Activated CD4-positive, alpha-beta T cell treated with anti-CD3 and anti-CD28 coated beads for 36 hours (primary cell): ENCODE measurements at regions not wholly inside any gene's neighbourhood (a gene's known extent, or its start where the extent isn't known, plus 50 kb on each side); places are given as distances from the start of the nearest gene placed in this dataset.
A peak's percentile ranks its signal among the peaks of the same experiment; 100 is the strongest.

ENCODE experiments used
- ATAC-seq: fragments of 200-7000 bp; cut with Tn5 transposase; one replicate; pipeline ENCODE4 v1.10.0; 2021; ENCODE audit warnings: mild to moderate bottlenecking, moderate library complexity
- CTCF ChIA-PET: fragments of 350-600 bp; sonication (Branson Sonifier 250); formaldehyde crosslinking; loops from one replicate; lab custom pipeline; 2021; ENCODE audit warnings: antibody characterized with exemption; lab: Charles Lee
- POLR2A ChIA-PET: fragments of 350-600 bp; sonication (Branson Sonifier 250); formaldehyde crosslinking; loops from one replicate; lab custom pipeline; 2021; ENCODE audit warnings: antibody characterized with exemption, inconsistent platforms; lab: Charles Lee
- DNase-seq: peaks from one replicate; pipeline ENCODE4 v3.0.0-alpha.2; 2020
- H3K27ac Mint-ChIP-seq: one replicate; pipeline ENCODE4 v1.8.0; 2021; ENCODE audit warnings: mixed read lengths
- H3K27me3 Mint-ChIP-seq: one replicate; pipeline ENCODE4 v1.8.0; 2021; ENCODE audit warnings: mixed read lengths
- H3K36me3 Mint-ChIP-seq: one replicate; pipeline ENCODE4 v1.8.0; 2021; ENCODE audit warnings: low read depth, mixed read lengths
- H3K4me1 Mint-ChIP-seq: one replicate; pipeline ENCODE4 v1.8.0; 2021; ENCODE audit warnings: mixed read lengths
- H3K4me3 Mint-ChIP-seq: one replicate; pipeline ENCODE4 v1.8.0; 2021; ENCODE audit warnings: mild to moderate bottlenecking, moderate library complexity, mixed read lengths
- H3K9me3 Mint-ChIP-seq: one replicate; pipeline ENCODE4 v1.8.0; 2021; ENCODE audit warnings: low read depth, mixed read lengths
- intact Hi-C, 2 experiments: fragments of 100-400 bp; cut with DNase I in 1 of 2; cut with micrococcal nuclease in 1 of 2; formaldehyde crosslinking; loops; one replicate each; pipeline versions ENCODE4 v1.14.2 to v1.15.1; 2022 to 2024; cut with DNase I, micrococcal nuclease

DNA sequence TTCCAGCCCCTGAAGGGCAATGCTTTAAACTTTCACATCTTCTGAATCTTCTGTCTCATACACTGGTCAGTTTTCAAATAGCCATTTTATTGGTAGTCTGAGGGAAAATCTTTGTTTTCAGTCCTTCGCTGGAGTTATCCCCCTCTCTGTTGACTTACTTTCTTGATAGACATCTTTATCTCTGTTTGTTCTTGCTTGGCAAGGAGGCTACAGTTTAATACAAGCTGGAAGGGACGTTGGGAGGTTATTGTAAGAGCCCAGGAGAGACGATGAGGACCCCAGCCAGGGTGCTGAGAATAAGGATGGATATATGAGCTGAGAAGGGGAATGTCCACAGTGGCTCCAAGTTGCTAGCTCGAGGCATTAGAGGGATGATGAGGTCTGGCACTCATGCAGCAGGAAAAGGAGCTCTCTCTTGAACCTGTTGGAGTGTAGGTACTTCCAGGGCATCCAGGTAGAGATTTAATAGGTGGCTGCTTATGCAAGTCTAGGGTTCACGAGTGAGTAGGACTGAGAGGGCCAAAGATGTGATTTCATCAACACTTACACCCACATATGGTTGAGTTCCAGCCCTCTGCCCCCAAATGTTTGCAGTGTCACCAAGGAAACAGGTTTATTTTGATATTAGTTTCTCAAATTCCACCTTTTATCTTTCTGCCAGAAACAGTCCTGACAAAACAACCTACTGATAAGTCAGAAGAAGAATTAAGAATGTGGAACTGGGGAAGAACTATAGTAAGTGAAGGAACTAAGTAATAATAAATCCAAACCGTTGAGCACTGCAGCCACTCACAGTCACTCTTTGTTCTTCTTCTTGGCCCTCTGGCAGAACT lies 237.3 kb upstream of the PROX1 start:
- H3K4me3 Mint-ChIP-seq = no peak overlapping the region
- H3K4me1 Mint-ChIP-seq = peaks cover 1% of the 10 kb centered on the region
- no peak overlapping the region for H3K27ac Mint-ChIP-seq
- CTCF ChIA-PET = interaction anchor here (0.6 to 1.0 kb wide), 3 partner anchors 19 to 627 kb away, joined by 3 read pairs; no protein-coding TSS in a partner anchor
- no peak for ATAC-seq
- POLR2A ChIA-PET = no interaction called here
- DNase-seq = no peak
- intact Hi-C loops = no loop called here
- no peaks in the 10 kb centered on the region for H3K9me3 Mint-ChIP-seq
- no peaks in the 10 kb centered on the region for H3K27me3 Mint-ChIP-seq
- H3K36me3 Mint-ChIP-seq = no peaks in the 10 kb centered on the region

DNA sequence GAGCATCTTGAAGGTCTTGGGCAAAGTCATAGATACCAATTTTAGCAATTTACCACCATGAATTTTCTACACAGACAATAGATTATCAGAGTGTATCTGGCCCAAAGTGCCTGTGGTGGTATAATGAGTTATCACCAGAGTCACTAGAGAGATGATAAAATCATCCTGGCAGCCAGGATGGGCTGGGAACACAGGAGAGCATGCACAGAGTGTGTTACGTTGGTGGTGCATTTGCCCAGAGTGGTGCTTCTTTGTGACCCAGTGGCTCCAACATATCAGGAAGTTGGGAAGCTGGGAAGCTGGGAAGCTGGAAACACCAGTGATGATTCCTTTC lies 236.7 kb upstream of the PROX1 start:
- Mint-ChIP-seq H3K9me3 (no peaks in the 10 kb centered on the region), H3K4me3 (no peak overlapping the region), H3K4me1 (peaks cover 1% of the 10 kb centered on the region), H3K36me3 (no peaks in the 10 kb centered on the region), H3K27me3 (no peaks in the 10 kb centered on the region), H3K27ac (no peak overlapping the region)
- POLR2A ChIA-PET = no interaction called here
- DNase-seq (no peak), ATAC-seq (no peak)
- intact Hi-C loops = no loop called here
- CTCF ChIA-PET = no interaction called here

DNA sequence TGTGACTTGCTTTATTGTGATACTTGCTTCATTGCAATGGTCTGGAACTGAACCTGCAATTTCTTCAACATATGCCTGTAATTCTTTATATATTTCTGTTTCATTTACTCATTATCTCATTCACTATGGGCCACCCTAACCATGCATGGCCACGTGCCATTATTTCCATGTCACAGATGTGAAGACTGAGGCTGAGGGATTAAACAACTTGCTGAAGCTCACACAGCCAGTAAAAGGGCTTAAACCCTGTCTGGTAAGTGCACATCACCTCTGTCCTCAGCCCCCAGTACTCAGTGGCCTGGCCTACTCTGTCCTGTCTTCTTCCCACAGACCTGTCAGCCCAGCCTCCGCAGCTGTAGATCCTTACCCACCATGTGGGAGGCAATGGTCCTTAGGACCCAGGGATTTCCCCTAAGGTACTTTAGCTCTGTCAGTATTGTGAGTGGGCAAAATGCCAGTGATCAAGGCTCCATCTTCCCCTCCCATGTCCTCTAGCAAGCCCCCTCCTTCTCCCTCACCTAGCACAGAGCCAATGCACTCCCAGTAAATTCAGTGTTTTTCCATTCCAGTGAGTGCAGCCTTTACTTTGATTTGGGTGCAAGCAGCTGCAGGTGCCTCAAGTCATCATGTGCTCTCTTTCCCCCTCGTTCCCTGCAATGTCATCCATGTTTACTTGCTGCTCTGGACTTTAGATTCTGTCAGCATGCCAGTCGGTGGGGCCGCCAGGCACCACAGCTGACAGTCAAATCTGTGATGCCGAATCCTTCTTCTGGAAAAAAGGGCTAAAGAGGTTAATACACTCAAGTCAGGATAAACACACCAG lies 228.2 kb upstream of the PROX1 start:
- no peak overlapping the region for H3K27ac Mint-ChIP-seq
- H3K4me3 Mint-ChIP-seq = no peak overlapping the region
- peaks cover 20% of the 10 kb centered on the region for H3K4me1 Mint-ChIP-seq
- ChIA-PET CTCF (no interaction called here), POLR2A (no interaction called here)
- H3K9me3 Mint-ChIP-seq = no peaks in the 10 kb centered on the region
- intact Hi-C loops = loop anchor here in 1 of 2 experiments (5.0 kb wide), 1 partner anchor 228 kb away; the partner anchor contains the start of gene PROX1
- ATAC-seq (no peak), DNase-seq (no peak)
- no peaks in the 10 kb centered on the region for H3K36me3 Mint-ChIP-seq
- no peaks in the 10 kb centered on the region for H3K27me3 Mint-ChIP-seq

DNA sequence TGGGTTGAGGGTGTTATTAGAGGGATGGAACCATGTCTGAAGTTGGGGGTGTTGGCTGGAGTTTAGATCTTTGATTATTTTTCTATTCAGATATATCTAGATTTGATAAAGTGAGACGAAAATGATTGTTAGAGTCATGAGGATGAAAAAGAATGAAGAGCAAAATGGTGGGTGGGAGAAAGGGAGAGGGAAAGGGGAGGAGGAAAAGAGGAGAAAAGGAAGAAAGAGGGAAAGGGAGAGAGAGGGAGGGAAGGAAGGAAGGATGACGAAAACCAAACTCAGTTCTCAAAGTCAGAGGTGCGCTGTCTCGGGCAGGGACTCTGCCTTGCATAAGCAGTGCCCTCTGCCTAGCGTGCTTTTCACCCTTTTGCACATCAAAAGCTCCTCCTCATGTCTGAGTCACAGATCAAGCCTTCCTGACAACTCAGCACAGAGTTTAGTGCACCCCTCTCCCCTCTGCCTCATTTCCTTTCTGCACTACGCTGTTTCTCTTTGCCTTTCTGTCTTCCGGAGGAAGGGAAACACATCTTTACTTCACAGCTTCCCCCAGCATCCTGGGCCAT lies 225.8 kb upstream of the PROX1 start:
- POLR2A ChIA-PET = no interaction called here
- Mint-ChIP-seq H3K36me3 (no peaks in the 10 kb centered on the region), H3K27ac (peak overlapping the region; percentile 58), H3K4me1 (peaks cover 20% of the 10 kb centered on the region), H3K9me3 (no peaks in the 10 kb centered on the region), H3K4me3 (peak overlapping the region; percentile 6), H3K27me3 (no peaks in the 10 kb centered on the region)
- intact Hi-C loops = loop anchor here in 1 of 2 experiments (5.0 kb wide), 1 partner anchor 225 kb away; the partner anchor contains the start of gene PROX1
- DNase-seq (peak; percentile 69), ATAC-seq (peak; percentile 100)
- CTCF ChIA-PET = no interaction called here

DNA sequence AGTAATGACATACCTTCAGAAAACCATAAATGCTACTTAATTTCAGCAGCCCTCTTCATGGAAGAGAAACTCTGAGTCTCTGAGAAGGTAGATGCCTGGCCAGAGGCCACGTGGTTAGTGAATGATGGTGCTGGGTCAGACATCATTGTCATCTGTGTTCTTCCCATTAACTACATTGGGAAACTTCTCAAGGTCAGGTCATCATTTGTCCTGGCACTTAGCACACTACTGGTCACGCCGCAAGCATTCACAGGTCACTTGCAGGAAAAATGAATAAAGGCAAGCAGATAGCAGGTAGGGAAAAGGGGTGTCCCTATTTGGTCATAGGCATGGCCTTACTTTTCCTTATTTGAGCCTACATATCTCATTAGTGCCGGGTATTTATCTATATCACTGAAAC lies 220.1 kb upstream of the PROX1 start:
- DNase-seq = no peak
- no peak for ATAC-seq
- H3K27ac Mint-ChIP-seq = no peak overlapping the region
- H3K4me3 Mint-ChIP-seq = no peak overlapping the region
- ChIA-PET POLR2A (no interaction called here), CTCF (no interaction called here)
- H3K9me3 Mint-ChIP-seq = no peaks in the 10 kb centered on the region
- intact Hi-C loops = no loop called here
- H3K4me1 Mint-ChIP-seq = no peaks in the 10 kb centered on the region
- H3K36me3 Mint-ChIP-seq = no peaks in the 10 kb centered on the region
- no peaks in the 10 kb centered on the region for H3K27me3 Mint-ChIP-seq

DNA sequence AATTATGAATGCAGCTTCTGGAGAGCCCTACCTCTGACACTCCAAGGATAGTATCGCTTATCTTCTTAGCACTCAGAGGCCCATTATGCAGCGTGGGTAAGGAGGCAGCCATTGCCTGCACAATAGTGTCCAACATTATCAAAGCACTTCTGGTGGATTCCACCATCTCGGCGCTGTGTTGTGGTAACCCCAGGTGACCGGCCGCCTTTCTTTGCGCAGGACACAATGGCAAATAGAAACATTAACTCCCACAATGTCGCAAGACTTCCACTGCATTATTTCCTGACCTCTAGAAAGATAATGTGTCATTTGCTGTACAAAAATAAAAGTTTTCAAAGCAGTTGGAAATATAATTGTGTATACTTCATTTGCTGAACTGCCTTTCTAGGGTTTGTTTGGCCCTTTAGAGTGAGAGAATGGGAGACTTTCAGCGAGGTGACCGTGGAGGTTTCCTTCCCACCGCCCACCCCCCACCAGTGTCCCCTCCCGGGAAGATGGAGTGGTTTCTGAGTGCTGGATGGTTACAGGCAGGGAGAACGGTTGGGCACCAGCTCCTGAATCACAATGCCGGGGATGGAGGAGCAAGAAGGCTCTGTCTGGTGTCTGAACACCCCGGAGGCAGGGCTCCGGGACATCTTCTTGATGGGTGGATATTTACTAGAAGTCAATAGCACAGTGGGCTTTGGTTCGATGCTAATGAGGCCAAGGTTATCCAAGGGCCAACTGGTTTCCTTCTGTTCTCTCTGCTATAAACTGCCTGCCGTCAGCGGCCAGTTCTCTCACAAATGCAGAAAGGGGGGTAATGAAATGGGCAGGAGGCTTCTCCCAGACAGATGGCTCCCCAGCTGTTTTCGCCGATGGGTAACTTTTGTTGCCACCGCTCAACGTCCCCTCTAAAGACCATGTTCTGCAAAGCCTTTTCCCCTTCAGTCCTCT lies 215.4 kb upstream of the PROX1 start:
- Mint-ChIP-seq H3K9me3 (no peaks in the 10 kb centered on the region), H3K27ac (no peak overlapping the region), H3K4me1 (peaks cover 2% of the 10 kb centered on the region), H3K36me3 (no peaks in the 10 kb centered on the region), H3K4me3 (no peak overlapping the region), H3K27me3 (no peaks in the 10 kb centered on the region)
- CTCF ChIA-PET = no interaction called here
- intact Hi-C loops = no loop called here
- POLR2A ChIA-PET = no interaction called here
- DNase-seq (no peak), ATAC-seq (no peak)

DNA sequence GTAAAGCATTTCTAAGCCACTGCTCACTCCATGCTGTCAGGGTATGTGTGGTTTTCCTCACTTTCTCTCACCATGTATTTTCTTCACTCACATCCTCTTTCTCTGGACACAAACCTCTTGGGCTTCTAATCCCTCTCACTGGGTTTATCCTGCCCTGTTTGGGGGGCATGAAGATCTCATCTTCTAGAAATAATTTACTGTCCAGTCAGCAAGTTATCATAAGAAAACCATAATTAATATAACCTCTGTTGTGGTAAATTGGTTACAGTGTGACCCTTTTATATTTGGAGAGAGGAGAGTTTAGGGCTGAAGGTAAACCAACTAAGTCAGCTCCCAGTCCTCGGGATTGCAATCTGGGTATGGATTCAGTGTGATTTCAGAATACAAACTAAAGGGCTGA lies 213.8 kb upstream of the PROX1 start:
- Mint-ChIP-seq H3K4me3 (no peak overlapping the region), H3K27me3 (no peaks in the 10 kb centered on the region), H3K4me1 (peaks cover 2% of the 10 kb centered on the region), H3K9me3 (no peaks in the 10 kb centered on the region), H3K36me3 (no peaks in the 10 kb centered on the region), H3K27ac (no peak overlapping the region)
- ATAC-seq (no peak), DNase-seq (no peak)
- CTCF ChIA-PET = no interaction called here
- intact Hi-C loops = no loop called here
- POLR2A ChIA-PET = no interaction called here

DNA sequence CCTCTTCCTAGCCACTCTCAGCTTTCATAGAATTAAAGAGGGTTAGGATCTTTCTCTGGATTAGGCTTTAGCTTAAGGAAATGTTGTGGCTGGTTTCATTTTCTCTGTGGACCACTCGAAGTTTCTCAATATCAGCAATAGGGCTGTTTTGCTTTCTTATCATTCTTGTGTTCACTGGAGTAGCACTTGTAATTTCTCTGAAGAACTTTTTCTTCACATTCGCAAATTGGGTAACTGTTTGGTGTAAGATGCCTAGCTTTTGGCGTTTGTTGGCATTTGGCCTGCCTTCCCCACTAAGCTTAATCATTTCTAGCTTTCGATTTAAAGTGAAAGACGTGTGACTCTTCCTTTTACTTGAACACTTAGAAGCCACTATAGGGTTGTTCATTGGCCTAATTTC lies 210.8 kb upstream of the PROX1 start:
- H3K4me1 Mint-ChIP-seq = peaks cover 2% of the 10 kb centered on the region
- no peak for DNase-seq
- ATAC-seq = no peak
- no peak overlapping the region for H3K4me3 Mint-ChIP-seq
- no peaks in the 10 kb centered on the region for H3K36me3 Mint-ChIP-seq
- intact Hi-C loops = no loop called here
- H3K9me3 Mint-ChIP-seq = no peaks in the 10 kb centered on the region
- H3K27me3 Mint-ChIP-seq = peaks cover 9% of the 10 kb centered on the region
- no peak overlapping the region for H3K27ac Mint-ChIP-seq
- ChIA-PET POLR2A (no interaction called here), CTCF (interaction anchor here (0.7 kb wide), 1 partner anchor 110 kb away, joined by 3 read pairs; no protein-coding TSS in a partner anchor)

DNA sequence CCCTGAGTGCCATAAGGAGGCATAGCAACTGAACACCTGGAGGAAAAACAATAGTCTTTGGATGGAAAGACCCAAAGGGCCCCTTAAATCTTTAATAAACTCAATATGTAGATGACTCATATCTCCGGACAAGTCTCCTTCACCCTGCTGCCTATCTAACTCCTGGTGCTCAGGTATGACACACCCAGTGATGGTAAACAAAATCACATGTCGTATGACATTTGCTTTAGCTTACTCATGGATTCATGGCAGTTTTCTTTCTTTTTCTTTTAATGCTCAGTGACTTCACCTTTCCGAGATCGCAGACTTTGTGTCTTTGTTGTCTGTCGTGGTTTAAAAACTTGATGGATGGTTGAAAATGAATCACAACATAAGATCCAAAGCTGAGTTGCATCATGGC lies 208.5 kb upstream of the PROX1 start:
- H3K36me3 Mint-ChIP-seq = no peaks in the 10 kb centered on the region

DNA sequence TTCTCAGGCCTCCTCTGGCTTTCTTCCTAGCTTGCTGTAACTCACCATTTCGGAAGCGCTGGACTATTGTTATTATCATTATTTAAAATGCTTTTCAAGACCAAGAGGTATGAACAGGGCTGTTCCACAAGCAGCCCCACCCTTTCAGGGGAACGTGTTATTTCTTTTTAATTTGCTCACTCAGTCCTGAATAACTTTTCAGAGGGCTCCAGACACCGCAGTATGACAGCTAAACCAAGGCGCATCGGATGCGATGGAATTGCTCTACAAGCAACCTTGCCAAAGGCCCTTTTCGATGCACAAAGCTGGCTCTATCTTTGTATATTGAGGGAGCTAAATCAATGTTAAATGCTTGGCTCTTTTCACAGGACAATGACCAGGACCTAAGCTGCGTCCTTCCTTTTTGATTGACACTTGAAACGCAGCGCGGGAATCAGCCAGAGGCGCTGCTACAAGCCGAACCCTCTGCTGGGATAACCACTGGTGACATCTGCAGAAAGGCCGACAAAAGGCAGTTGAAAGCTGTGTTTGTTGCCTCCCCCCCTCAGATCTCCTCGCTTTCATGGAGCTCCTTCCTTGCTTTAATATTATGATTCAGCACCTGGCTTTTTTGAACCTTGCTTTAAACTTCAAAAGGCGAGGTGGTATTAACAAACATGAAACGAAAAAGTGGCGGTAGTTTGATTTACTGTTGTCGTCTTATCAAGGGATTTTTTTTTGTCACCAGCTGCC lies 204.7 kb upstream of the PROX1 start:
- intact Hi-C loops = no loop called here
- H3K4me1 Mint-ChIP-seq = peaks cover 15% of the 10 kb centered on the region
- peaks cover 17% of the 10 kb centered on the region for H3K27me3 Mint-ChIP-seq
- CTCF ChIA-PET = interaction anchor here (0.7 to 1.5 kb wide), 3 partner anchors 12 to 38 kb away, joined by 3 to 4 read pairs (median 3); no protein-coding TSS in a partner anchor
- H3K36me3 Mint-ChIP-seq = no peaks in the 10 kb centered on the region
- H3K9me3 Mint-ChIP-seq = no peaks in the 10 kb centered on the region
- DNase-seq (no peak), ATAC-seq (no peak)
- POLR2A ChIA-PET = no interaction called here
- H3K27ac Mint-ChIP-seq = no peak overlapping the region
- H3K4me3 Mint-ChIP-seq = peak overlapping the region; percentile 16

More for the DNA sequence above, 208.5 kb upstream of the PROX1 start:
- Mint-ChIP-seq H3K4me1 (peaks cover 14% of the 10 kb centered on the region), H3K27me3 (peaks cover 12% of the 10 kb centered on the region), H3K4me3 (no peak overlapping the region), H3K27ac (no peak overlapping the region), H3K9me3 (no peaks in the 10 kb centered on the region)
- ChIA-PET POLR2A (no interaction called here), CTCF (no interaction called here)
- intact Hi-C loops = no loop called here
- no peak for ATAC-seq
- no peak for DNase-seq
